ENCODE measurements at regions not wholly inside any gene's neighbourhood (a gene's known extent, or its start where the extent isn't known, plus 50 kb on each side); places are given as distances from the start of the nearest gene placed in this dataset.
"Not testable (repeated sequence)": the region's sequence is repeated elsewhere in the genome, so short reads cannot be mapped to it uniquely, and the experiment has no call there.

- ChIA-PET POLR2A (no interaction called here), CTCF (interaction anchor here (0.7 kb wide), 1 partner anchor 292 kb away, joined by 3 read pairs; no protein-coding TSS in a partner anchor)
- H3K27ac ChIP-seq (ENCODE audit: low read depth, low read length): no peak overlapping the region
- no peaks in the 10 kb centered on the region for H3K27me3 ChIP-seq (ENCODE audit: control insufficient read depth, insufficient read depth, low read length)
- peaks cover 8% of the 10 kb centered on the region for H3K9me3 ChIP-seq (ENCODE audit: control insufficient read depth, insufficient read depth, low read length)
- TF ChIP-seq CTCF (IDR thresholded peaks at IDR 0.05; ENCODE audit: low read depth, low read length): no peak
- no peak overlapping the region for H3K4me3 ChIP-seq (ENCODE audit: low read depth, low read length)
- DNase-seq (ENCODE audit: low read depth, low spot score): no peak
Measured at GRCh38 chr1:61561666-61562065, 163.3 kb downstream of the TM2D1 start.

- ChIA-PET CTCF (no interaction called here), POLR2A (no interaction called here)
- DNase-seq (ENCODE audit: low read depth, low spot score): no peak
- TF ChIP-seq CTCF (IDR thresholded peaks at IDR 0.05; ENCODE audit: low read depth, low read length): no peak
- Histone ChIP-seq H3K27ac (ENCODE audit: low read depth, low read length) (no peak overlapping the region), H3K27me3 (ENCODE audit: control insufficient read depth, insufficient read depth, low read length) (no peaks in the 10 kb centered on the region), H3K4me3 (ENCODE audit: low read depth, low read length) (no peak overlapping the region), H3K9me3 (ENCODE audit: control insufficient read depth, insufficient read depth, low read length) (no peaks in the 10 kb centered on the region)
Measured at GRCh38 chr1:61560385-61560784, 164.6 kb downstream of the TM2D1 start.

DNA sequence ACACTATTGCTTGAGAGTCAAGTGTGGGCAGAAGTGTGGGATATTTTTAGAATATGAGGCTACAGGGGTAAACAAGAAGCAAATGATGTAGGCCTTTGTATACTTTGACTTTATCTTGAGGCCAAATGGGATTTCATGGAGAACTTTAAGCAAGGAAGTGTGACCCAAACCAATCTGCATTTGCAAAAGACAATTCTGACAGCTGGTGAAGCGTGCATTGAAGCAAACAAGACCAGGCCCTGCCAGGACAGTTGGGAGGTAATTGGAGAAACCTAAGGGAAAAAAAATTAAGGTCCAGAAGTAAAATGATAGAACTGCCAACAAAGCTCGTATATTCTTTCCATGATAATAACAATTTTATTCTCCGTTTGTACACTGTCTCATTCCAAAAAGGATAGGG, 168.3 kb downstream of the TM2D1 start:
- H3K4me3 ChIP-seq (ENCODE audit: low read depth, low read length): no peak overlapping the region
- POLR2A ChIA-PET: no interaction called here
- H3K27ac ChIP-seq (ENCODE audit: low read depth, low read length): no peak overlapping the region
- H3K9me3 ChIP-seq (ENCODE audit: control insufficient read depth, insufficient read depth, low read length): no peaks in the 10 kb centered on the region
- CTCF ChIA-PET: no interaction called here
- H3K27me3 ChIP-seq (ENCODE audit: control insufficient read depth, insufficient read depth, low read length): no peaks in the 10 kb centered on the region
- DNase-seq (ENCODE audit: low read depth, low spot score): no peak
- no peak for TF ChIP-seq CTCF (IDR thresholded peaks at IDR 0.05; ENCODE audit: low read depth, low read length)

DNA sequence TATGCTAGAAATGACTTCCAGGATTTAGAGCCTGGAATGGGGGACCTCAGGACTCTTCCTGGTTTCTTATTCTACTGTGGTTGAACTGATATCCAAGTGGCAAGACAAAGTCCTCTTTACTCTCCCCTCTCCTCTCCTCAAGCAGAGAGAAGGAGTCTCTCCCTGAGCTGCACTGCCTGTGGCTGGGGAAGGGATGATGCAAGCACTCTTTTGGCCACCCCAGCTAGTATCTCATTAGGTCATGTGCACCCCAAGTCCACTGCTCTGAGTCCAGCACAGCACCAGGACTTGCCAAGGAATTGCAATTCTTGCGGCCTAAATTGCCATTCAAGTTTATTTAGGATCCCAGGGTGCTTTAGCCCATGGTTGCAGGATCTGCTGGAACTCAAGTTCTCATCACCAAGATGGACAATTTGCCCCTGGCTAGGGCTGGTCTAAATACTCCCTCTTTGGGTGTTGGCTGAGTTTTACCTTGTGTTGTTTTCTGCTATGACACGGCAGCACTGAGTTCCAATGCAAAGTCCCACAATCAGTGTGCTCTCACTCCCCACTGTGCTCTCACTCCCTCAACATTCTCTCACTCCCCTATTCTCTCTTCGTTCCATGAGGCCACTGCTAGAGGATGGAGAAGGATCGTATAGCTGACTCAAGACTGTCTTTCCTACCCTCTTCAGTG, 172.2 kb downstream of the TM2D1 start:
- CTCF ChIA-PET: interaction anchor here (0.5 to 0.6 kb wide), 2 partner anchors 299 to 646 kb away, joined by 4 to 5 read pairs; no protein-coding TSS in a partner anchor
- Histone ChIP-seq H3K27me3 (ENCODE audit: control insufficient read depth, insufficient read depth, low read length) (no peaks in the 10 kb centered on the region), H3K9me3 (ENCODE audit: control insufficient read depth, insufficient read depth, low read length) (no peaks in the 10 kb centered on the region), H3K4me3 (ENCODE audit: low read depth, low read length) (no peak overlapping the region), H3K27ac (ENCODE audit: low read depth, low read length) (no peak overlapping the region)
- no peak for TF ChIP-seq CTCF (IDR thresholded peaks at IDR 0.05; ENCODE audit: low read depth, low read length)
- no peak for DNase-seq (ENCODE audit: low read depth, low spot score)
- POLR2A ChIA-PET: no interaction called here

DNA sequence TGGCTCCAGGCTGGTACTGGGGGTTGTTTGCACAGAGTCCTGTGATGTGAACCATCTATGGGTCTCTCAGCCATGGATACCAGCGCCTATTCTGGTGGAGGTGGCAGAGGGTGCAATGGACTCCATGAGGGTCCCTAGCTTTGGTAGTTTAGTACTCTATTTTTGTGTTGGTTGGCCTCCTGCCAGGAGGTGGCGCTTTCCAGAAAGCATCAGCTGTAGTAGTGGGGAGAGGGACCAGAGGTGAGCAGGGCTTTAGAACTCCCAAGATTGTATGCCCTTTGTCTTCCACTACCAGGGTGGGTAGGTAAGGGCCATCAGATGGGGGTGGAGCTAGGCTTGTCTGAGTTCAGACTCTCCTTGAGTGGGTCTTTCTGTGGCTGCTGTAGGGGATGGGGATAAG, 177.6 kb downstream of the TM2D1 start:
- H3K27me3 ChIP-seq (ENCODE audit: control insufficient read depth, insufficient read depth, low read length); H3K9me3 ChIP-seq (ENCODE audit: control insufficient read depth, insufficient read depth, low read length); H3K27ac ChIP-seq (ENCODE audit: low read depth, low read length); POLR2A ChIA-PET; DNase-seq (ENCODE audit: low read depth, low spot score); H3K4me3 ChIP-seq (ENCODE audit: low read depth, low read length): not testable (repeated sequence)
- CTCF ChIA-PET: interaction anchor here (1.1 to 2.2 kb wide), 2 partner anchors 306 to 1576 kb away, joined by 3 to 8 read pairs; no protein-coding TSS in a partner anchor

DNA sequence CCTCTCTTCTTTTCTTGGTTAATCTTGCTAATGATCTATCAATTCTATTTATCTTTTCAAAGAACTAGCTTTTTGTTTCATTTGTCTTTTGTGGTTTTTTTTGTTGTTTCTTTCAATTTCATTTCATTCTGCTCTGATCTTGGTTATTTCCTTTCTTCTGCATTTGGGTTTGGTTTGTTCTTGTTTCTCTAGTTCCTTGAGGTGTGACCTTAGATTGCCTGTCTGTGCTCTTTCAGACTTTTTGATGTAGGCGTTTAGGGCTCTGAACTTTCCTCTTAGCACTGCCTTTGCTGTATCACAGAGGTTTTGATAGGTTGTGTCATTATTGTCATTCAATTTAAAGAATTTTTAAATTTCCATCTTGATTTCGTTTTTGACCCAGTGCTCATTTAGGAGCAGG, 180.1 kb downstream of the TM2D1 start:
- H3K27ac ChIP-seq (ENCODE audit: low read depth, low read length); POLR2A ChIA-PET; DNase-seq (ENCODE audit: low read depth, low spot score); H3K27me3 ChIP-seq (ENCODE audit: control insufficient read depth, insufficient read depth, low read length); H3K4me3 ChIP-seq (ENCODE audit: low read depth, low read length); H3K9me3 ChIP-seq (ENCODE audit: control insufficient read depth, insufficient read depth, low read length): not testable (repeated sequence)
- CTCF ChIA-PET: interaction anchor here (0.6 kb wide), 1 partner anchor 675 kb away, joined by 3 read pairs; no protein-coding TSS in a partner anchor

DNA sequence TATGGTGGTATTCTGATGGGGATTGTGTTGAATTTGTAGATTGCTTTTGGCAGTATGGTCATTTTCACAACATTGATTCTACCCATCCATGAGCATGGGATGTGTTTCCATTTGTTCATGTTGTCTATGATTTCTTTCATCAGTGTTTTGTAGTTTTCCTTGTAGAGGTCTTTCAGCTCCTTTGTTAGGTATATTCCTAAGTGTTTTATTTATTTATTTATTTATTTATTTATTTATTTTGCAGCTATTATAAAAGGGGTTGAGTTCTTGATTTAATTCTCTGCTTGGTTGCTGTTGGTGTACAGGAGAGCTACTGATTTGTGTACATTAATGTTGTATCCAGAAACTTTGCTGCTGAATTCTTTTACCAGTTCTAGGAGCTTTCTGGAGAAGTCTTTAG, 181.4 kb downstream of the TM2D1 start:
- CTCF ChIA-PET: interaction anchor here (0.7 kb wide), 1 partner anchor 11 kb away, joined by 3 read pairs; no protein-coding TSS in a partner anchor
- H3K4me3 ChIP-seq (ENCODE audit: low read depth, low read length); DNase-seq (ENCODE audit: low read depth, low spot score); POLR2A ChIA-PET; H3K27ac ChIP-seq (ENCODE audit: low read depth, low read length); H3K27me3 ChIP-seq (ENCODE audit: control insufficient read depth, insufficient read depth, low read length); H3K9me3 ChIP-seq (ENCODE audit: control insufficient read depth, insufficient read depth, low read length): not testable (repeated sequence)
